Activated naive CD4-positive, alpha-beta T cell treated with anti-CD3 and anti-CD28 coated beads, Interleukin-2, amount 50 U/mL, for 24 hours (primary cell): ENCODE measurements at regions not wholly inside any gene's neighbourhood (a gene's known extent, or its start where the extent isn't known, plus 50 kb on each side); places are given as distances from the start of the nearest gene placed in this dataset.

ENCODE experiments used
- H3K27ac Mint-ChIP-seq: one replicate; pipeline ENCODE4 v1.8.0; 2021; ENCODE audit warnings: mild to moderate bottlenecking, mixed read lengths
- H3K27me3 Mint-ChIP-seq: one replicate; pipeline ENCODE4 v1.8.0; 2021; ENCODE audit warnings: mixed read lengths
- H3K36me3 Mint-ChIP-seq: one replicate; pipeline ENCODE4 v1.8.0; 2021; ENCODE audit warnings: mixed read lengths
- H3K4me1 Mint-ChIP-seq: one replicate; pipeline ENCODE4 v1.8.0; 2021; ENCODE audit warnings: mixed read lengths
- H3K4me3 Mint-ChIP-seq: one replicate; pipeline ENCODE4 v1.8.0; 2021; ENCODE audit warnings: mild to moderate bottlenecking, mixed read lengths
- H3K9me3 Mint-ChIP-seq: one replicate; pipeline ENCODE4 v1.8.0; 2021; ENCODE audit warnings: mixed read lengths

GRCh38 chr6:53717566-53717965 lies 52.0 kb upstream of the KLHL31 start:
- H3K9me3 Mint-ChIP-seq, result no peaks in the 10 kb centered on the region
- no peaks in the 10 kb centered on the region for H3K36me3 Mint-ChIP-seq
- H3K4me1 Mint-ChIP-seq, result peaks cover 6% of the 10 kb centered on the region
- H3K4me3 Mint-ChIP-seq, result no peak overlapping the region
- peaks cover 5% of the 10 kb centered on the region for H3K27me3 Mint-ChIP-seq
- H3K27ac Mint-ChIP-seq, result no peak overlapping the region

GRCh38 chr6:53715434-53715833 lies 49.9 kb upstream of the KLHL31 start:
- H3K9me3 Mint-ChIP-seq, result no peaks in the 10 kb centered on the region

More at GRCh38 chr6:53715434-53715833, 49.9 kb upstream of the KLHL31 start:
- H3K36me3 Mint-ChIP-seq, result no peaks in the 10 kb centered on the region
- H3K4me3 Mint-ChIP-seq, result no peak overlapping the region
- H3K27me3 Mint-ChIP-seq, result peaks cover 8% of the 10 kb centered on the region
- no peak overlapping the region for H3K27ac Mint-ChIP-seq
- H3K4me1 Mint-ChIP-seq, result peaks cover 6% of the 10 kb centered on the region
